ENCODE measurements at regions not wholly inside any gene's neighbourhood (a gene's known extent, or its start where the extent isn't known, plus 50 kb on each side); places are given as distances from the start of the nearest gene placed in this dataset.

GRCh38 chr2:196344397-196344796 lies 173.0 kb upstream of the STK17B start:
- no peak for TF ChIP-seq CTCF (IDR thresholded peaks at IDR 0.05)
- TF ChIP-seq POLR2A (IDR thresholded peaks at IDR 0.05), result no peak

All from vagina (tissue), 2 donors.